GM12878 (cell line): ENCODE measurements at regions not wholly inside any gene's neighbourhood (a gene's known extent, or its start where the extent isn't known, plus 50 kb on each side); places are given as distances from the start of the nearest gene placed in this dataset.
A peak's percentile ranks its signal among the peaks of the same experiment; 100 is the strongest.

Experiments
- ATAC-seq: fragments of 200-7000 bp; cut with Tn5 transposase; 3 replicates; pipeline ENCODE4 v1.9.1; 2020; ENCODE audit warnings: mild to moderate bottlenecking, moderate library complexity
- BruUV-seq: library from RNA; stranded (reverse); fragments of 400-500 nt; replicated peaks from 2 replicates; lab custom pipeline; 2021; lab: Mats Ljungman, UMichigan
- CTCF ChIA-PET: fragments of 300-600 bp; sonication (Branson Sonifier 250); formaldehyde crosslinking; extraction: SDS; loops from one replicate; lab custom pipeline; 2021; ENCODE audit warnings: inconsistent platforms; lab: Yijun Ruan, JAX
- POLR2A ChIA-PET: fragments of 350-600 bp; formaldehyde crosslinking; extraction: SDS; loops from one replicate; lab custom pipeline; 2021; ENCODE audit warnings: inconsistent platforms; lab: Charles Lee
- RAD21 ChIA-PET: fragments of 300-600 bp; sonication (Branson Sonifier 250); formaldehyde crosslinking; loops from one replicate; lab custom pipeline; 2023; ENCODE audit warnings: antibody characterized with exemption; ENCODE audit not compliant: unreplicated experiment; lab: Charles Lee
- SMC1A ChIA-PET: fragments of 300-600 bp; sonication (Branson Sonifier 250); formaldehyde crosslinking; loops from one replicate; lab custom pipeline; 2023; ENCODE audit not compliant: unreplicated experiment, uncharacterized antibody; lab: Charles Lee
- DNase-seq: peaks from one replicate; pipeline ENCODE4 v3.0.0-alpha.2; 2011; ENCODE audit warnings: low read depth, low spot score
- FAIRE-seq: peaks from 3 replicates; lab custom pipeline; 2011; peaks lifted over from hg19 to GRCh38; lab: Jason Lieb, UNC
- H2AFZ ChIP-seq: 2 replicates; pipeline ENCODE4 v1.6.0; 2011; ENCODE audit warnings: low read depth, low read length, control low read depth; ENCODE audit not compliant: control insufficient read depth
- H3K27ac ChIP-seq: 2 replicates; pipeline ENCODE4 v1.5.1; 2011; ENCODE audit warnings: control low read depth; ENCODE audit not compliant: control insufficient read depth, insufficient read depth
- H3K27me3 ChIP-seq, 2 experiments: replicated peaks in 1 of 2; 2 replicates each; pipeline versions ENCODE4 v1.6.0 to v1.6.1; 2011; ENCODE audit warnings: low read length in 1 of 2; ENCODE audit not compliant: control insufficient read depth in 2 of 2, insufficient read depth in 2 of 2
- H3K36me3 ChIP-seq, 2 experiments: 2 replicates each; pipeline ENCODE4 v1.5.1; 2011; ENCODE audit warnings: low read length in 1 of 2; ENCODE audit not compliant: control insufficient read depth in 2 of 2, insufficient read depth in 2 of 2
- H3K4me1 ChIP-seq: 2 replicates; pipeline ENCODE4 v1.6.1; 2011; ENCODE audit warnings: mild to moderate bottlenecking, low read length, moderate library complexity, mixed read lengths; ENCODE audit not compliant: control insufficient read depth, insufficient read depth
- H3K4me2 ChIP-seq: 2 replicates; pipeline ENCODE4 v1.6.0; 2011; ENCODE audit warnings: control low read depth; ENCODE audit not compliant: control insufficient read depth, insufficient read depth
- H3K4me3 ChIP-seq: fragments of 200-600 bp; sonication (generic); 2 replicates; pipeline ENCODE4 v1.5.1; 2016
- H3K79me2 ChIP-seq: 2 replicates; pipeline ENCODE4 v1.6.0; 2011; ENCODE audit warnings: low read length; ENCODE audit not compliant: control insufficient read depth, insufficient read depth
- H3K9ac ChIP-seq: 2 replicates; pipeline ENCODE4 v1.8.0; 2011; ENCODE audit warnings: low read length, control low read depth, mixed read lengths; ENCODE audit not compliant: control insufficient read depth, insufficient read depth
- H3K9me3 ChIP-seq: replicated peaks from 3 replicates; pipeline ENCODE4 v1.5.1; 2011; ENCODE audit warnings: mild to moderate bottlenecking, low read length; ENCODE audit not compliant: control insufficient read depth, insufficient read depth
- H4K20me1 ChIP-seq: 2 replicates; pipeline ENCODE4 v1.6.0; 2011; ENCODE audit not compliant: control insufficient read depth, insufficient read depth
- ATF2 ChIP-seq: IDR thresholded peaks from 2 replicates; pipeline ENCODE4 v1.6.1; 2012; ENCODE audit warnings: low read length, inconsistent platforms
- CREB1 ChIP-seq: IDR thresholded peaks from 2 replicates; pipeline ENCODE4 v1.6.1; 2012; ENCODE audit warnings: low read depth, mild to moderate bottlenecking, inconsistent platforms
- ETV6 ChIP-seq, 2 experiments: fragments of 450-650 bp in 1 of 2; IDR thresholded peaks in 1 of 2; conservative IDR thresholded peaks in 1 of 2; 2 replicates each; pipeline ENCODE4 v1.6.1; 2014; ENCODE audit warnings: antibody characterized with exemption in 1 of 2, borderline replicate concordance in 1 of 2, low read depth in 1 of 2, mild to moderate bottlenecking in 1 of 2, moderate library complexity in 1 of 2
- FOXK2 ChIP-seq: fragments of 450-650 bp; IDR thresholded peaks from 2 replicates; pipeline ENCODE4 v1.6.1; 2017; ENCODE audit warnings: mild to moderate bottlenecking, moderate library complexity
- RAD21 ChIP-seq: IDR thresholded peaks from 2 replicates; pipeline ENCODE4 v1.6.1; 2011; ENCODE audit warnings: mild to moderate bottlenecking, low read depth, low read length, moderate library complexity; ENCODE audit not compliant: insufficient read depth
- SMC3 ChIP-seq: IDR thresholded peaks from 2 replicates; pipeline ENCODE4 v1.6.1; 2011; ENCODE audit warnings: low read length, improper control_type of control experiment, borderline replicate concordance
- STAT3 ChIP-seq: IDR thresholded peaks from 2 replicates; pipeline ENCODE4 v1.6.1; 2011; ENCODE audit warnings: low read depth, low read length, improper control_type of control experiment
- WGBS: methylation state at CpG from one replicate; pipeline ENCODE4 v1.1.6; 2016; ENCODE audit warnings: low lambda C conversion rate; ENCODE audit not compliant: insufficient replicate concordance, insufficient coverage; ENCODE audit errors: missing lambda C conversion rate; 5-methylcytosine and 5-hydroxymethylcytosine counted together
- in situ Hi-C: fragments of 300-500 bp; cut with MboI; formaldehyde crosslinking; loops from 9 replicates; pipeline ENCODE4 v1.14.3; 2018; ENCODE audit warnings: mixed read lengths
- intact Hi-C: fragments of 100-400 bp; cut with micrococcal nuclease; formaldehyde crosslinking; loops from one replicate; pipeline ENCODE4 v1.14.2; 2022; ENCODE audit not compliant: unreplicated experiment
- TF ChIP-seq, protein P1 (sequence below), 3 experiments: IDR thresholded peaks in 2 of 3; conservative IDR thresholded peaks in 1 of 3; 2 replicates each; pipeline ENCODE4 v1.5.1; 2011; ENCODE audit warnings: low read depth in 3 of 3, low read length in 3 of 3, mild to moderate bottlenecking in 3 of 3, control low read depth in 2 of 3, moderate library complexity in 2 of 3, inconsistent platforms in 1 of 3, mixed read lengths in 1 of 3; ENCODE audit not compliant: control insufficient read depth in 2 of 3, insufficient read depth in 1 of 3; ENCODE audit errors: extremely low read depth in 1 of 3
- TF ChIP-seq, protein P2 (sequence below): IDR thresholded peaks from 2 replicates; pipeline ENCODE4 v1.6.1; 2012; ENCODE audit warnings: low read depth, low read length, improper control_type of control experiment
- TF ChIP-seq, protein P3 (sequence below): IDR thresholded peaks from 2 replicates; pipeline ENCODE4 v1.6.1; 2012; ENCODE audit warnings: low read depth, low read length, improper control_type of control experiment

DNA sequence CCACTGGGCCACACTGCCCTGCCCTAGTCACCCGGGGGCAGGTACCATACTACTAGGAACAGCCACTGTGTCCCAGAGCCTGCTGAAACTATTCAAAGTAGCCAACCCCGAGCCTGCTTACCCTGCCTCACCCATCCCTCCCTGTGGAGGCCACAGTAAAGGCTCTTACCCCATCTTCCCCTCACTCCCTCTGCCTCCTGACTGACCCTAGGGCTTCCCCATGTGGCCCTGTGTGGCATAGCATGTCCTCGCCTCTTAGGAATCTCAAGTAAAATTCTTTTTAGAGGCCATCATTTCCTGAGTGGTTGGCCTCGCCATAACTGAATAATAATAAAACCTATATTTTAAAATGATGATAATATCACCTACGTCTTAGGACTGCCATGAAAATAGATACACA, 112.2 kb upstream of the SLC6A11 start:
- no peak for FAIRE-seq
- BruUV-seq: no TSS peak
- Histone ChIP-seq H3K9ac (no peak overlapping the region), H3K27me3 (peaks cover 6% of the 10 kb centered on the region in 2 experiments; a peak in 3 of 4 replicates), H3K4me1 (no peaks in the 10 kb centered on the region), H3K9me3 (no peaks in the 10 kb centered on the region; the same call in 2 of the 3 replicates), H3K27ac (no peak overlapping the region), H4K20me1 (no peaks in the 10 kb centered on the region), H3K79me2 (no peaks in the 10 kb centered on the region), H2AFZ (no peak overlapping the region), H3K4me2 (no peak overlapping the region), H3K36me3 (no peaks in the 10 kb centered on the region), H3K4me3 (no peak overlapping the region)
- ChIA-PET POLR2A (no interaction called here), SMC1A (no interaction called here), CTCF (no interaction called here), RAD21 (no interaction called here)
- in situ Hi-C loops: no loop called here
- no peak for DNase-seq
- ATAC-seq: 0 out of 3 replicates have a peak, but pooled peaks have one; percentile 34
- intact Hi-C loops: no loop called here
- TF ChIP-seq, protein P1, sequence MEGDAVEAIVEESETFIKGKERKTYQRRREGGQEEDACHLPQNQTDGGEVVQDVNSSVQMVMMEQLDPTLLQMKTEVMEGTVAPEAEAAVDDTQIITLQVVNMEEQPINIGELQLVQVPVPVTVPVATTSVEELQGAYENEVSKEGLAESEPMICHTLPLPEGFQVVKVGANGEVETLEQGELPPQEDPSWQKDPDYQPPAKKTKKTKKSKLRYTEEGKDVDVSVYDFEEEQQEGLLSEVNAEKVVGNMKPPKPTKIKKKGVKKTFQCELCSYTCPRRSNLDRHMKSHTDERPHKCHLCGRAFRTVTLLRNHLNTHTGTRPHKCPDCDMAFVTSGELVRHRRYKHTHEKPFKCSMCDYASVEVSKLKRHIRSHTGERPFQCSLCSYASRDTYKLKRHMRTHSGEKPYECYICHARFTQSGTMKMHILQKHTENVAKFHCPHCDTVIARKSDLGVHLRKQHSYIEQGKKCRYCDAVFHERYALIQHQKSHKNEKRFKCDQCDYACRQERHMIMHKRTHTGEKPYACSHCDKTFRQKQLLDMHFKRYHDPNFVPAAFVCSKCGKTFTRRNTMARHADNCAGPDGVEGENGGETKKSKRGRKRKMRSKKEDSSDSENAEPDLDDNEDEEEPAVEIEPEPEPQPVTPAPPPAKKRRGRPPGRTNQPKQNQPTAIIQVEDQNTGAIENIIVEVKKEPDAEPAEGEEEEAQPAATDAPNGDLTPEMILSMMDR (IDR thresholded peaks at IDR 0.05 in 2 of 3, conservative IDR thresholded peaks at IDR 0.05 in 1 of 3; ENCODE audit: control insufficient read depth in 2 of 3, extremely low read depth in 1 of 3, insufficient read depth in 1 of 3, low read depth in 3 of 3, low read length in 3 of 3): peak; percentile 11 to 26 (median 13); a peak in 3 of 6 replicates
- TF ChIP-seq ATF2 (no peak), CREB1 (no peak), ETV6 (conservative IDR thresholded peaks at IDR 0.05 in 1 of 2, IDR thresholded peaks at IDR 0.05 in 1 of 2; ENCODE audit: borderline replicate concordance in 1 of 2, low read depth in 1 of 2) (no peak), RAD21 (peak; percentile 41), STAT3 (no peak), SMC3 (peak; percentile 28; the same call in 1 of the 2 replicates), FOXK2 (no peak)
- TF ChIP-seq, protein P2, sequence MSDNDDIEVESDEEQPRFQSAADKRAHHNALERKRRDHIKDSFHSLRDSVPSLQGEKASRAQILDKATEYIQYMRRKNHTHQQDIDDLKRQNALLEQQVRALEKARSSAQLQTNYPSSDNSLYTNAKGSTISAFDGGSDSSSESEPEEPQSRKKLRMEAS: no peak
- TF ChIP-seq, protein P3, sequence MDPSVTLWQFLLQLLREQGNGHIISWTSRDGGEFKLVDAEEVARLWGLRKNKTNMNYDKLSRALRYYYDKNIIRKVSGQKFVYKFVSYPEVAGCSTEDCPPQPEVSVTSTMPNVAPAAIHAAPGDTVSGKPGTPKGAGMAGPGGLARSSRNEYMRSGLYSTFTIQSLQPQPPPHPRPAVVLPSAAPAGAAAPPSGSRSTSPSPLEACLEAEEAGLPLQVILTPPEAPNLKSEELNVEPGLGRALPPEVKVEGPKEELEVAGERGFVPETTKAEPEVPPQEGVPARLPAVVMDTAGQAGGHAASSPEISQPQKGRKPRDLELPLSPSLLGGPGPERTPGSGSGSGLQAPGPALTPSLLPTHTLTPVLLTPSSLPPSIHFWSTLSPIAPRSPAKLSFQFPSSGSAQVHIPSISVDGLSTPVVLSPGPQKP: no peak
- WGBS: 19% methylated on average over 5 of the region's 5 CpGs
